B cell (primary cell): ENCODE measurements at regions not wholly inside any gene's neighbourhood (a gene's known extent, or its start where the extent isn't known, plus 50 kb on each side); places are given as distances from the start of the nearest gene placed in this dataset.

Experiments
- EZH2 ChIP-seq: IDR thresholded peaks from 2 replicates; pipeline ENCODE4 v1.6.1; 2012; ENCODE audit warnings: borderline replicate concordance, low read depth, mild to moderate bottlenecking, moderate library complexity, low read length; ENCODE audit not compliant: insufficient read depth, poor library complexity, severe bottlenecking
- TF ChIP-seq, protein P1 (sequence below): fragments of 200-600 bp; IDR thresholded peaks from one replicate; pipeline ENCODE4 v1.8.0; 2022; ENCODE audit warnings: antibody characterized with exemption, mild to moderate bottlenecking

DNA sequence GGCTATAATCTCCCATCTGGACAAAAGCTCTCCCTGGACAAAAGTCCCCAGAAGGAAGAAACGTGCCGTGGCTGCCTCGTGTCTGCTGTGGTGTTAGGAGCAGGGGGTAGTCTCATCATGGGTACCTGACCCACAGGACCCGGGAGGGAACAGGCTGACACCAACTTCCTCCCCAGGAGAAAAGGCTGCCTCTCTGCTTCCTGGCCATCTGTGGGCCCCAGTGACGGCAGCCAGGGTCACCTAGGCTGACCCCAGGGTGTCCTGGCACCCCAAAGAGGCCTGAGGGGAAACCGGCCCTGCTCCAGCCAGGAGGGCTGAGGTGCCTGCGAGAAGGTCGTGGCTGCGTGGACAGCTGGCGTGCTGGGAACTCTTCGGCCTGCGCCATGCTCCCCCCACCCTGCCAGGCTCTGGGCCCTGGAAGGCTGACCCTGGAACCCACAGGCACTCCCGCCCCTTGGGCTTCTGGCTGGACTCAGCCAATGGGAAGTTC is 133.9 kb downstream of the RFLNA start:
- TF ChIP-seq, protein P1, sequence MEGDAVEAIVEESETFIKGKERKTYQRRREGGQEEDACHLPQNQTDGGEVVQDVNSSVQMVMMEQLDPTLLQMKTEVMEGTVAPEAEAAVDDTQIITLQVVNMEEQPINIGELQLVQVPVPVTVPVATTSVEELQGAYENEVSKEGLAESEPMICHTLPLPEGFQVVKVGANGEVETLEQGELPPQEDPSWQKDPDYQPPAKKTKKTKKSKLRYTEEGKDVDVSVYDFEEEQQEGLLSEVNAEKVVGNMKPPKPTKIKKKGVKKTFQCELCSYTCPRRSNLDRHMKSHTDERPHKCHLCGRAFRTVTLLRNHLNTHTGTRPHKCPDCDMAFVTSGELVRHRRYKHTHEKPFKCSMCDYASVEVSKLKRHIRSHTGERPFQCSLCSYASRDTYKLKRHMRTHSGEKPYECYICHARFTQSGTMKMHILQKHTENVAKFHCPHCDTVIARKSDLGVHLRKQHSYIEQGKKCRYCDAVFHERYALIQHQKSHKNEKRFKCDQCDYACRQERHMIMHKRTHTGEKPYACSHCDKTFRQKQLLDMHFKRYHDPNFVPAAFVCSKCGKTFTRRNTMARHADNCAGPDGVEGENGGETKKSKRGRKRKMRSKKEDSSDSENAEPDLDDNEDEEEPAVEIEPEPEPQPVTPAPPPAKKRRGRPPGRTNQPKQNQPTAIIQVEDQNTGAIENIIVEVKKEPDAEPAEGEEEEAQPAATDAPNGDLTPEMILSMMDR: no peak
- no peak for TF ChIP-seq EZH2
